Prostate gland (tissue), 2 donors: ENCODE measurements at regions not wholly inside any gene's neighbourhood (a gene's known extent, or its start where the extent isn't known, plus 50 kb on each side); places are given as distances from the start of the nearest gene placed in this dataset.

ENCODE experiments used
- CTCF ChIP-seq, 4 experiments: fragments of 200-600 bp in 2 of 4; fragments of 450-650 bp in 2 of 4; sonication (generic) in 2 of 4; IDR thresholded peaks; 1 replicate in 3 of 4; 2 replicates in 1 of 4; pipeline ENCODE4 v1.5.1; 2016 to 2019; ENCODE audit warnings: antibody characterized with exemption in 4 of 4, mild to moderate bottlenecking in 2 of 4, moderate library complexity in 2 of 4
- POLR2A ChIP-seq: fragments of 450-650 bp; IDR thresholded peaks from one replicate; pipeline ENCODE4 v1.6.1; 2016; ENCODE audit warnings: antibody characterized with exemption, mild to moderate bottlenecking

GRCh38 chr2:176727696-176728095 is 458.5 kb downstream of the MTX2 start:
- TF ChIP-seq CTCF (IDR thresholded peaks at IDR 0.05) = no peak
- TF ChIP-seq POLR2A = no peak
